Stomach (tissue), 4 donors: ENCODE measurements at regions not wholly inside any gene's neighbourhood (a gene's known extent, or its start where the extent isn't known, plus 50 kb on each side); places are given as distances from the start of the nearest gene placed in this dataset.

ENCODE experiments used
- CTCF ChIP-seq, 7 experiments: fragments of 450-650 bp in 4 of 7; fragments of 200-600 bp in 3 of 7; sonication (generic) in 3 of 7; IDR thresholded peaks; one replicate each; pipeline ENCODE4 v1.5.1; 2016 to 2019; ENCODE audit warnings: antibody characterized with exemption in 7 of 7, control low read depth in 2 of 7, mild to moderate bottlenecking in 1 of 7
- POLR2A ChIP-seq, 4 donors: fragments of 450-650 bp; IDR thresholded peaks; one replicate each; pipeline ENCODE4 v1.6.1; 2016; ENCODE audit warnings: antibody characterized with exemption in 4 of 4, control low read depth in 2 of 4, mild to moderate bottlenecking in 1 of 4, moderate library complexity in 1 of 4

GRCh38 chr3:35862057-35862456, 222.7 kb downstream of the ARPP21 start:
- TF ChIP-seq CTCF (IDR thresholded peaks at IDR 0.05) = no peak
- no peak for TF ChIP-seq POLR2A (IDR thresholded peaks at IDR 0.05)
